Fibroblast of pulmonary artery (primary cell): ENCODE measurements at regions not wholly inside any gene's neighbourhood (a gene's known extent, or its start where the extent isn't known, plus 50 kb on each side); places are given as distances from the start of the nearest gene placed in this dataset.
"Not testable (repeated sequence)": the region's sequence is repeated elsewhere in the genome, so short reads cannot be mapped to it uniquely, and the experiment has no call there.

Source experiments
- DNase-seq: peaks from one replicate; pipeline ENCODE4 v3.0.0-alpha.2; 2010; ENCODE audit warnings: low read depth
- H3K4me3 ChIP-seq: replicated peaks from 2 replicates; pipeline ENCODE4 v1.5.1; 2011; ENCODE audit warnings: low read depth, mild to moderate bottlenecking, control low read depth, low read length, moderate library complexity
- CTCF ChIP-seq: IDR thresholded peaks from 2 replicates; pipeline ENCODE4 v1.5.1; 2011; ENCODE audit warnings: mild to moderate bottlenecking, control low read depth, low read length, inconsistent platforms; ENCODE audit errors: missing control alignments

GRCh38 chr16:59484833-59485516 lies 750.9 kb upstream of the GOT2 start:
- no peak overlapping the region for H3K4me3 ChIP-seq
- TF ChIP-seq CTCF: no peak
- no peak for DNase-seq

GRCh38 chr16:59478838-59479237 lies 744.7 kb upstream of the GOT2 start:
- no peak overlapping the region for H3K4me3 ChIP-seq
- peak; percentile 14 for DNase-seq
- TF ChIP-seq CTCF: no peak

GRCh38 chr16:59470556-59470955 lies 736.4 kb upstream of the GOT2 start:
- DNase-seq: no peak
- TF ChIP-seq CTCF: no peak
- no peak overlapping the region for H3K4me3 ChIP-seq

GRCh38 chr16:59469266-59469665 lies 735.1 kb upstream of the GOT2 start:
- DNase-seq: no peak
- H3K4me3 ChIP-seq: no peak overlapping the region

GRCh38 chr16:59463776-59464175 lies 729.7 kb upstream of the GOT2 start:
- TF ChIP-seq CTCF: no peak
- DNase-seq: peak; percentile 3
- H3K4me3 ChIP-seq: no peak overlapping the region

More at GRCh38 chr16:59469266-59469665, 735.1 kb upstream of the GOT2 start:
- no peak for TF ChIP-seq CTCF

GRCh38 chr16:59459806-59460205 lies 725.7 kb upstream of the GOT2 start:
- no peak overlapping the region for H3K4me3 ChIP-seq
- TF ChIP-seq CTCF: no peak
- DNase-seq: peak; percentile 12

- no peak for DNase-seq
- no peak overlapping the region for H3K4me3 ChIP-seq
- no peak for TF ChIP-seq CTCF
Measured at GRCh38 chr16:59455497-59455896, 721.4 kb upstream of the GOT2 start.

GRCh38 chr16:59450513-59450912 lies 716.4 kb upstream of the GOT2 start:
- H3K4me3 ChIP-seq, DNase-seq: not testable (repeated sequence)
